HG02884 (cell line): ENCODE measurements at regions not wholly inside any gene's neighbourhood (a gene's known extent, or its start where the extent isn't known, plus 50 kb on each side); places are given as distances from the start of the nearest gene placed in this dataset.

ENCODE experiments used
- ATAC-seq: cut with Tn5 transposase; IDR thresholded peaks from one replicate; pipeline ENCODE4 v1.9.1; 2021; ENCODE audit warnings: mild to moderate bottlenecking, moderate library complexity; ENCODE audit not compliant: unreplicated experiment

- no peak for ATAC-seq
These were observed 629.0 kb downstream of the BRD1 start for GRCh38 chr22:49198705-49199084.

- no peak for ATAC-seq
These were observed 629.5 kb downstream of the BRD1 start for GRCh38 chr22:49197986-49198704.

GRCh38 chr22:49197505-49197904 lies 630.2 kb downstream of the BRD1 start:
- ATAC-seq: no peak

GRCh38 chr22:49196046-49196511 lies 631.6 kb downstream of the BRD1 start:
- no peak for ATAC-seq

- ATAC-seq: no peak
These were observed 632.0 kb downstream of the BRD1 start for GRCh38 chr22:49195636-49196035.

- ATAC-seq: no peak
These were observed 633.7 kb downstream of the BRD1 start for GRCh38 chr22:49193901-49194465.

- no peak for ATAC-seq
These were observed 634.3 kb downstream of the BRD1 start for GRCh38 chr22:49193348-49193747.

GRCh38 chr22:49192857-49193250 lies 634.8 kb downstream of the BRD1 start:
- ATAC-seq: no peak

GRCh38 chr22:49192180-49192856 lies 635.4 kb downstream of the BRD1 start:
- ATAC-seq: no peak

- no peak for ATAC-seq
These were observed 636.1 kb downstream of the BRD1 start for GRCh38 chr22:49191506-49191980.

- ATAC-seq: no peak
These were observed 636.7 kb downstream of the BRD1 start for GRCh38 chr22:49190816-49191505.

GRCh38 chr22:49189871-49190270 lies 637.8 kb downstream of the BRD1 start:
- ATAC-seq: no peak

- no peak for ATAC-seq
These were observed 639.1 kb downstream of the BRD1 start for GRCh38 chr22:49188591-49188990.

- ATAC-seq: no peak
These were observed 639.6 kb downstream of the BRD1 start for GRCh38 chr22:49188091-49188490.

GRCh38 chr22:49186762-49187161 lies 640.9 kb downstream of the BRD1 start:
- ATAC-seq: no peak

GRCh38 chr22:49186293-49186692 lies 641.4 kb downstream of the BRD1 start:
- no peak for ATAC-seq

GRCh38 chr22:49185312-49185969 lies 642.2 kb downstream of the BRD1 start:
- no peak for ATAC-seq

GRCh38 chr22:49184736-49185135 lies 642.9 kb downstream of the BRD1 start:
- no peak for ATAC-seq

GRCh38 chr22:49183826-49184216 lies 643.9 kb downstream of the BRD1 start:
- ATAC-seq: no peak

GRCh38 chr22:49183208-49183825 lies 644.4 kb downstream of the BRD1 start:
- ATAC-seq: no peak
